ENCODE measurements at regions not wholly inside any gene's neighbourhood (a gene's known extent, or its start where the extent isn't known, plus 50 kb on each side); places are given as distances from the start of the nearest gene placed in this dataset.

DNA sequence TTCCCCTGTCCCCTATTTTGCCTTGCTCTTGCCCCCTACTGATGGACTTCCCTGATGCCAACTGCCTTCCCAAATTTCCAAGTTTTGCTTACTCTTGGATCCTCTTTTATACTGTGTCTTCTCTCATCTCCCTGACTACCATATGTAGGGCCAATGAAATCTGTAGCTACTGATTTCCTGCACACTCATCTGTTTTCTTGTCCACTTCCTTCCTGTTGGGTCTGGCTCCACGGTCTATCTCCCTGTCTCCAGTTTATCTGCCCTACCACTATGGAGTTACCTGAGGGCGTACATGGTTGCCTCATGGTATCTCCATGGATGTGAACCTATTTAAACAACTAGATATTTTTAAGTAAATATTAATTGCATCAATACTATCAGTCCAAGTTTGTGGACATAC lies 140.3 kb upstream of the MCHR2 start:
- TF ChIP-seq CTCF (IDR thresholded peaks at IDR 0.05; ENCODE audit: low read depth, low read length): no peak
- DNase-seq (ENCODE audit: low read depth, low spot score): no peak
- no peak overlapping the region for H3K4me3 ChIP-seq (ENCODE audit: low read depth, low read length)
- in situ Hi-C loops (cut with HindIII; ENCODE audit: low sequenced_read_pairs): no loop called here

- in situ Hi-C loops (cut with HindIII; ENCODE audit: low sequenced_read_pairs): no loop called here
- TF ChIP-seq CTCF (IDR thresholded peaks at IDR 0.05; ENCODE audit: low read depth, low read length): no peak
- no peak for DNase-seq (ENCODE audit: low read depth, low spot score)
- H3K4me3 ChIP-seq (ENCODE audit: low read depth, low read length): no peak overlapping the region
Measured at GRCh38 chr6:100132005-100132404, 138.0 kb upstream of the MCHR2 start.

DNA sequence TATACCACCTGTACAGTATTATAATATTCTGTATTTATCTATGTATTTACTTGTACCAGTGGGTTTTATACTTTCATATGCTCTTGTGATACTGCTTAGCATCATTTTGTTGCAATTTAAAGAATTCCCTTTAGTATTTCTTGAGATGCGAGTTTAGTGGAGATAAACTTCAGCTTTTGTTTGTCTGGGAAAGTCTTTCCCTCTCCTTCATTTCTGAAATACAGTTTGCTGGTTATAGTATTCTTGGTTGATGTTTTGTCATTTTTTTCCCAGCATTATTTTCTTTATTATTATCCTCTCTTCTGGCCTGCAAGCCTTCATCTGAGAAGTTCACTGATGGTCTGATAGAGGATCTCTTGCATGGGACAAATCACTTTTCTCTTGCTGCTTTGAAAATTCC lies 136.6 kb upstream of the MCHR2 start:
- DNase-seq (ENCODE audit: low read depth, low spot score): no peak
- no peak overlapping the region for H3K4me3 ChIP-seq (ENCODE audit: low read depth, low read length)
- in situ Hi-C loops (cut with HindIII; ENCODE audit: low sequenced_read_pairs): no loop called here
- no peak for TF ChIP-seq CTCF (IDR thresholded peaks at IDR 0.05; ENCODE audit: low read depth, low read length)

GRCh38 chr6:100126790-100127484 lies 132.9 kb upstream of the MCHR2 start:
- DNase-seq (ENCODE audit: low read depth, low spot score): no peak
- H3K4me3 ChIP-seq (ENCODE audit: low read depth, low read length): no peak overlapping the region
- no peak for TF ChIP-seq CTCF (IDR thresholded peaks at IDR 0.05; ENCODE audit: low read depth, low read length)
- in situ Hi-C loops (cut with HindIII; ENCODE audit: low sequenced_read_pairs): no loop called here

- TF ChIP-seq CTCF (IDR thresholded peaks at IDR 0.05; ENCODE audit: low read depth, low read length): no peak
- DNase-seq (ENCODE audit: low read depth, low spot score): no peak
- no peak overlapping the region for H3K4me3 ChIP-seq (ENCODE audit: low read depth, low read length)
- in situ Hi-C loops (cut with HindIII; ENCODE audit: low sequenced_read_pairs): loop anchor here (25.0 kb wide), 1 partner anchor 340 kb away; the partner anchor contains the start of gene SIM1
Measured at GRCh38 chr6:100121854-100122609, 128.0 kb upstream of the MCHR2 start.

DNA sequence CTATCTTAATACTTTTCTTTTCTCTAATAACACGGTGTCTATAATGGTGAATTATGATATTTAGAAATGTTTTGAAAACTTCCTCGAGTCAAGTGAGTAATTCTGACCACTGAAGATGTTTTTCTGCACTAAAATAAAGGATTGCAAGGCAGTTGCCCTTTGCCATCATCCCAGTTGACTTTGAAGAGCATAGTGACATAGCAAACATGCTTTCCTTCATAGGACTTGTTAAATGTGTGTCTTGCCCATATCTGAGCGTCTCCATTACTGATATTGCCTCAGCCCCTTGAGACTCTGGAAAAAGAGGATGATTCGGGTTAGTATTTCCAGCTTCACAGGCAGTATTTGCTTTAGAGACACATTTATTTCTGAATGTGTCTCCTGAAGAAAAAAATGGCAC lies 125.2 kb upstream of the MCHR2 start:
- TF ChIP-seq CTCF (IDR thresholded peaks at IDR 0.05; ENCODE audit: low read depth, low read length): no peak
- in situ Hi-C loops (cut with HindIII; ENCODE audit: low sequenced_read_pairs): loop anchor here (25.0 kb wide), 1 partner anchor 343 kb away; the partner anchor contains the start of gene SIM1
- H3K4me3 ChIP-seq (ENCODE audit: low read depth, low read length): no peak overlapping the region
- no peak for DNase-seq (ENCODE audit: low read depth, low spot score)

Measured in astrocyte of the spinal cord (primary cell).